Lower leg skin (tissue), 4 donors: ENCODE measurements at regions not wholly inside any gene's neighbourhood (a gene's known extent, or its start where the extent isn't known, plus 50 kb on each side); places are given as distances from the start of the nearest gene placed in this dataset.

Experiments used
- DNase-seq, 2 donors: peaks; one replicate each; pipeline ENCODE4 v3.0.0-alpha.2; 2019; ENCODE audit warnings: low spot score in 2 of 2
- H3K4me3 ChIP-seq: fragments of 200-600 bp; sonication (generic); 2 replicates; pipeline ENCODE4 v1.5.1; 2017; ENCODE audit warnings: mild to moderate bottlenecking, low read depth; ENCODE audit not compliant: poor library complexity, severe bottlenecking
- CTCF ChIP-seq, 3 donors: fragments of 450-650 bp; IDR thresholded peaks; one replicate each; pipeline ENCODE4 v1.5.1; 2016; ENCODE audit warnings: antibody characterized with exemption in 3 of 3, mild to moderate bottlenecking in 3 of 3, moderate library complexity in 2 of 3
- POLR2A ChIP-seq, 2 donors: fragments of 450-650 bp; IDR thresholded peaks; one replicate each; pipeline ENCODE4 v1.6.1; 2016 to 2017; ENCODE audit warnings: antibody characterized with exemption in 2 of 2, mild to moderate bottlenecking in 1 of 2, moderate library complexity in 1 of 2
- WGBS, 2 donors: methylation state at CpG; one replicate each; pipeline ENCODE4 v1.1.5; 2018; 5-methylcytosine and 5-hydroxymethylcytosine counted together
- intact Hi-C: fragments of 100-400 bp; cut with DNase I; formaldehyde crosslinking; loops from one replicate; pipeline ENCODE4 v1.15.0; 2023; ENCODE audit warnings: low total_unique reads

GRCh38 chr9:7676609-7677156, 122.9 kb downstream of the DMAC1 start:
- intact Hi-C loops, result no loop called here
- 71 to 73% methylated on average over 4 of the region's 4 CpGs for WGBS, 2 donors
- no peak for TF ChIP-seq POLR2A (IDR thresholded peaks at IDR 0.05)
- TF ChIP-seq CTCF (IDR thresholded peaks at IDR 0.05), result no peak
- DNase-seq, result no peak
- H3K4me3 ChIP-seq, result no peak overlapping the region

- 42 to 57% methylated on average over 2 of the region's 2 CpGs for WGBS, 2 donors
- H3K4me3 ChIP-seq, result no peak overlapping the region
- DNase-seq, result no peak
- intact Hi-C loops, result no loop called here
- TF ChIP-seq POLR2A (IDR thresholded peaks at IDR 0.05) (no peak), CTCF (IDR thresholded peaks at IDR 0.05) (no peak)
These were observed 127.7 kb downstream of the DMAC1 start for GRCh38 chr9:7671847-7672246.

GRCh38 chr9:7668541-7668940, 131.0 kb downstream of the DMAC1 start:
- no peak for DNase-seq
- no peak for TF ChIP-seq POLR2A (IDR thresholded peaks at IDR 0.05)
- TF ChIP-seq CTCF (IDR thresholded peaks at IDR 0.05), result no peak
- no peak overlapping the region for H3K4me3 ChIP-seq
- 32 to 54% methylated on average over 1 of the region's 1 CpG for WGBS, 2 donors
- intact Hi-C loops, result no loop called here

- no peak for DNase-seq
- 88 to 89% methylated on average over 3 of the region's 3 CpGs for WGBS, 2 donors
- no peak for TF ChIP-seq POLR2A (IDR thresholded peaks at IDR 0.05)
- TF ChIP-seq CTCF (IDR thresholded peaks at IDR 0.05), result no peak
- H3K4me3 ChIP-seq, result no peak overlapping the region
- intact Hi-C loops, result no loop called here
These were observed 133.7 kb downstream of the DMAC1 start for GRCh38 chr9:7665874-7666273.

GRCh38 chr9:7659766-7660165, 139.8 kb downstream of the DMAC1 start:
- intact Hi-C loops, result no loop called here
- H3K4me3 ChIP-seq, result no peak overlapping the region
- DNase-seq, result no peak
- WGBS, 2 donors, result 84 to 91% methylated on average over 4 of the region's 4 CpGs
- no peak for TF ChIP-seq POLR2A (IDR thresholded peaks at IDR 0.05)

- DNase-seq, result no peak
- TF ChIP-seq CTCF (IDR thresholded peaks at IDR 0.05), result no peak
- TF ChIP-seq POLR2A (IDR thresholded peaks at IDR 0.05), result no peak
These were observed 142.9 kb downstream of the DMAC1 start for GRCh38 chr9:7656636-7657035.

More at GRCh38 chr9:7656636-7657035, 142.9 kb downstream of the DMAC1 start:
- 31 to 44% methylated on average over 5 of the region's 5 CpGs for WGBS, 2 donors
- H3K4me3 ChIP-seq, result no peak overlapping the region
- intact Hi-C loops, result no loop called here
